Left renal cortex interstitium (tissue), 4 donors: ENCODE measurements at regions not wholly inside any gene's neighbourhood (a gene's known extent, or its start where the extent isn't known, plus 50 kb on each side); places are given as distances from the start of the nearest gene placed in this dataset.
A peak's percentile ranks its signal among the peaks of the same experiment; 100 is the strongest.

Source experiments
- DNase-seq, 4 donors: peaks; one replicate each; pipeline ENCODE4 v3.0.0-alpha.2; 2013; ENCODE audit warnings: low read depth in 4 of 4, low spot score in 2 of 4, missing footprints in 1 of 4

DNA sequence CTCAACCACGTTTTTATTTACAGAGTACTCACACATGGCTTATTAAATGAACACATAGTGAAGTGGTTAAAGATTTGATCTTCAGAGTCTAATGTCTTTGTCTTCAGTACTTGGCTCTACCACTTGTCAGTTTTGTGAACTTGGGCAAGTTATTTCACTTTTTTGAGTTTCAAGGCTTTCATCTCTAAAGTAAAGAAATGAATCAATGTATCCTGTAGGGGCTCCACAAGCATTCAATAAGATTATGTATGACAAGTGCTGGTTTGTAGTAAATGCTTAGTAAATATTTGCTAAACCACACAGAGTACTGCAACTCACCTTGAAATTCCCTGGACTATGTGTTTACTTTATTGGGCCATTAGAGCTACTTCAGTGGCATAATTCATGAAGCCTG lies 446.0 kb upstream of the GOT2 start:
- DNase-seq: no peak

GRCh38 chr16:59179446-59180082 lies 445.4 kb upstream of the GOT2 start:
- no peak for DNase-seq

GRCh38 chr16:59173408-59173831 lies 439.3 kb upstream of the GOT2 start:
- DNase-seq: no peak

GRCh38 chr16:59170099-59170712 lies 436.1 kb upstream of the GOT2 start:
- no peak for DNase-seq

DNA sequence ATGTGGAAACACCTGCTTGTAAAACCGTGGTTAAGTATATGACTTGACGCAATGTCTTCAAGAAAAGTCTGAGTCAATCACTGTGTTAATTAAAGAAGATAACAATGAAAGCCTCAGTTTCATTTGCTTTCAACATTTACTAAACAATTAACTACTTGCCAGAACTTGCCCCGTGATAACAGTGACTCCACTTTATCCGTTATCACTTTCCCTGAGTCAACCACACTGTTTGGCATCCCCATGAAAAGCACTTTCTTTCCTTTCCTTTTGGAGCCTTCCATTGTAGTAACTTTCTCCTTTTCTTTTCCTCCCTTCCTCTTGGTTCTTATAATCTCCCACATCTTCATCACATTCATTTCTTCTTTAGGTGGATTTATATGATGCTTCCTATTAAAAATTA lies 435.1 kb upstream of the GOT2 start:
- DNase-seq: no peak

DNA sequence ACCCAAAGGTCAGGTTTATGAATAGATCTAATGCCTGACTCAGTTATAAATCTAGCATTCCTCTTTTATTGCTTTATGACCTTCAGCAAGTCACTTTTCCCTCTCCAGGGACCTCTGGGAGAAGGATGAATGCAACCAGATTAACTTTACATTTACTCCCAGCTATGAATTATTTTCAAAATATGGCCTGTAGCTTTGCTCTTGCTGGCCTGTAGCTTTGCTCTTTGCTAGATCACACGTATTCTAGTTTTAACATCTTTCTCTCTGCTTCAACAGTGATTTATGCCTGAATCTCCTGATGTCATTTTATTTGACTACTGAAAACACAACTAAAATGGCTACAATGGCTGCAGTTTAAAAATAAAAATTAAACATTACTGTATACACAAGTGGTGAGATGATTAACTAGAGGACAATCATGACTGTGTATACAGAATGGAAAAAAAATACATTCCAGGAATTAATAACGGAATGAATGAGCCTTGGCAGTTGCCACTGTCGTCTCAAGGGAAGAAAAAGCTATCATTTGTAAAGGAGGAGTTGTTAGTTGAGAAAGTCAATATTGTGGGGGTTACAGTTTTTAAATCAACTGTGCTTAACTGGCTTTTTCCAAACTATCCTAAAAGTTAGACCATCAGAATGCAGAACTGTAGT lies 434.5 kb upstream of the GOT2 start:
- DNase-seq: peak in 1 of 4 donors; percentile 23

GRCh38 chr16:59164461-59164860 lies 430.3 kb upstream of the GOT2 start:
- peak in 1 of 4 donors; percentile 21 for DNase-seq

GRCh38 chr16:59163371-59164055 lies 429.4 kb upstream of the GOT2 start:
- DNase-seq: no peak

DNA sequence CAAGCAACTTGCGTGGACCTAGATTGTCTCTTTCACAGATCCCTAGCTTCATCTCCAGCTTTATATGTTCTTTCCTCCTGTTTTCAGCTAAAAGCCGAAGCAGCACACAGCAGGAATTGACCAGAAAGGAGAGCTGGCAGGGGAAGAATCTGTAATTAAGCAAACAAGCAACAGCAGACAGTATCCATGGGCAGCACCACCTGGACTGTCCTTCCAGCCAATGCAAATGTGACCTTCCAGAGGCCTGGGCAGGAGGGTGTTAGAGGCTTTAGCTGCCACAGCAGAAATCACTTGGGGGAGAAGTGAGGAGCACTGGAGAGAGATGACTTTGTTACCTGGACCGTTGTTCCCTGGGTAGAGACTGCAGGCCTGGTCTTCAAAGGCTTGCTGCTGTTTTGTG lies 427.6 kb upstream of the GOT2 start:
- DNase-seq: no peak

- no peak for DNase-seq
Observed at GRCh38 chr16:59154295-59154694, 420.2 kb upstream of the GOT2 start.

DNA sequence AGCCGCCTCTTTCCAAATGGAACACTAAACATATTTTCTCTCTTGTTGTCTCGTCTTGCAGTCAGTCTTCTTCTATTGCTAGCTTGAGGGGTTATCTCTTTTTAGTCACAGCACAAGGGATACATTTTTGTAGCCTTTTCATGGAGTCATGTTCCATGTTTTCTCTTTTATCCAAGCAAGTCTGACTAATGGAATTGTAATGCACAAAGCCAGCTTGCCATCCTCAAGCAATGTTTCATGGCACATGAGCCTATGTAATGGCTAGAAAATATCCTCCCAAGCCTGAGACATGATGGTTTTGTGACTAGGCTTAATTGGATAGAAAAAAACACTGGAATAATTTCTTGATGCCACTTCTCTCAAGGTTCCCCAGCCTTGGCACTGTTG lies 414.6 kb upstream of the GOT2 start:
- DNase-seq: no peak

GRCh38 chr16:59148056-59148768 lies 414.1 kb upstream of the GOT2 start:
- no peak for DNase-seq

DNA sequence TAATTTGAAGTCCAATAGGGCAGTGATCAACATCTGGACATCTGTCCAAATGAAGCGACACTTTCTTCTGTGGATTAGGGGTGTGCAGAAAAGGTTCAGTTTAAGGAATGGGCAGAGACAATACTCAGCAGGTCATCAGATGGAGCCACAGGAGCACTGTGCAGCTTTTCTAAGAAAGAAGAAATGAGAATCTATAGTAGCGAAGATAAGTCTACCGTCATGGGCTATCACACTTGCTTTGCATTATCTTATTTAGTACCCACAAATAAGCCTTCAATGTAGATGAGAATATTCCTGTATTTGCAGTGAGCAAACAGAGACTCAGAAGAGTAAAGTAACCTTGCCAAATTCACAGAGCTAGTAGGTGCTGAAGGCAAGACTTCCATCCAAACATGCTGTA lies 412.0 kb upstream of the GOT2 start:
- DNase-seq: no peak

DNA sequence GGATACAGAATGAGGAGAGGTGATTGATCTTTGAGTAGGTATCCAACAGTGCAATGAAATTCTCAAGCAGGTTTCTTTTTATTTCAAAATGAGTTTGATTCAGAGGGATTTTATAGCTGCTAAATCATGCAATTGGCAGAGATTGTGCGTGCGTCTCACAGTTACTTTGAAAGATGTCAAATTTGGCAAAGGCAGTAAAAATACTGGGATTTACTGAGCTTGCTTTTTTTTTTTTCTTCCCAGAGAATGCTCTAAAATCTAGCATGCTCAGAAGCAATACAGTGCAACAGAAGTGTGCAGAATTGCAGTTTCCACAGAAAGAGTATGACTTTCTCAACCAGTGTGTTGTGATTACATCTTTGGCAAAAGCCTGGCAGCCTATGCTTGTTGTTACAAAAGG lies 410.7 kb upstream of the GOT2 start:
- DNase-seq: no peak

- no peak for DNase-seq
Observed at GRCh38 chr16:59144326-59144725, 410.2 kb upstream of the GOT2 start.

GRCh38 chr16:59126486-59126885 lies 392.4 kb upstream of the GOT2 start:
- DNase-seq: no peak

- DNase-seq: no peak
Observed at GRCh38 chr16:59124056-59124455, 389.9 kb upstream of the GOT2 start.

- DNase-seq: no peak
Observed at GRCh38 chr16:59123479-59123878, 389.4 kb upstream of the GOT2 start.

DNA sequence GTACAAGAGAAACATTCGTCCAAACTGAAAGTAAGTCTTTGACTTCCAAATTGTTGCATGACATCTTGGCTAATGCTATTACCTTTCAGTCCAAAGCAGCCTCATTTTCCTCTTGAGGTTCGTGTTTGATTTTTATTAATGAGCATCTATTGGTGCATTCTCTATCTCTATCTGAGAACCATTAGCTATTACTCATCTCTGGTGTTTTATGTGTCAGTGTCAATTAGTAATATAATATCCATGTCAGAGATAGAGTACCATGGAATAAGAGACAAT lies 388.1 kb upstream of the GOT2 start:
- DNase-seq: no peak

GRCh38 chr16:59121411-59122261 lies 387.5 kb upstream of the GOT2 start:
- DNase-seq: no peak
